NCI-H1417 treated with DMSO at 0.1 percent for 48 hours (cell line): ENCODE measurements at regions not wholly inside any gene's neighbourhood (a gene's known extent, or its start where the extent isn't known, plus 50 kb on each side); places are given as distances from the start of the nearest gene placed in this dataset.
"Not testable (repeated sequence)": the region's sequence is repeated elsewhere in the genome, so short reads cannot be mapped to it uniquely, and the experiment has no call there.

Source experiments
- DNase-seq: peaks from one replicate; lab custom pipeline; 2025; lab: John Stamatoyannopoulos, UW

- no peak for DNase-seq
Observed at GRCh38 chr21:34272321-34272720, 91.5 kb upstream of the KCNE2 start.

DNA sequence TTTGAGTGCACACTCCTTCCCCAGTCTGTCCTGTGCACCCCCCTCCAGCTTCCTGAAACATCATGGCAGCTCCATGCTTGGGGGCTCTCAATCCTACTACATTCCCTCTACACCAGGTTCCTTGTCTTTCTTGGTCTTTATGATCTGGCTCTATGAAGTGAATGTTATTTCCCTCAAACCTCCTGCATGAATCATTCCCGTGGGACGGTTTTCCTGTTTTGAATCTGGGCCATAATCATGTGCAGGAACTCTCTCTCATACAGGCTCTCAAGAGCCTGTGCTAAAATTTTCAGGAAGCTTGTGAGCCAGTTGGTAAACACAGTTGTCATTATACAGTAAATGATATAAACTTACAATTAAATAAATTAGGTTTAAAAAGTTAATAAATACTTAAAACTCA is 89.8 kb upstream of the KCNE2 start:
- DNase-seq: no peak

DNA sequence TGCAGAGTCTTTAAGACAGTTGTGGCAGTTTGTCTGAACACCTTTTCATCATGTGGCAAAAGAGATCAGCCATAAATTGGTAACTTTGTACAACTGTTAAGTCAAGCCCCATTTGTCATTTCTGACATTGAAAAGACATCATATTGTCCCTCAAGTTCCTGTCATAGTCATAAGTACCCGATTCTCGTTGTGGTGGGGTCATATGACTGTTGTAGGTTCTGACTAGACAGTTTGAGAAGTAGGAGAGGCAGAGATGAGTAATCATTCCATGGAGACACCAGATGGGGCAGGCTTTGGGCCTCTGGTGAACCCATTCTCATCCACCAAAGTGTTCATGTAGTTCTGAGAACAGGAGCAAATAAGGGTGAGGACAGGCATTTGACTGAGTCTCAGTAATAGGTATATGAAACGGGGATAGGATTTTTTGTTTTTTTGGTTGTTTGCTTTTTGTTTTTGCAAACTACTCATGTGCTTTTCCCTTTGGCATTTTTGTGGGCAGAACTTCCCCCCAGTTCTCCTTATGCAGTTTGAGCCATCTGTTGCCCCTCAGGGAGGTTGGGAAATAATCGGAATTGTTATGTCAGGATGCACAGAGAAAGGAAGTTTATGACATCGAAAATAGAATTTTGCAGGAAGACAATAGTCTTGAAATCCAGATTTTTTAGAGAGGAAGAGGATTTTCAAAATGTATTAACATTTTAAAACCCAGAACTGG is 86.9 kb upstream of the KCNE2 start:
- DNase-seq: no peak

GRCh38 chr21:34278451-34278850 is 85.4 kb upstream of the KCNE2 start:
- DNase-seq: no peak

DNA sequence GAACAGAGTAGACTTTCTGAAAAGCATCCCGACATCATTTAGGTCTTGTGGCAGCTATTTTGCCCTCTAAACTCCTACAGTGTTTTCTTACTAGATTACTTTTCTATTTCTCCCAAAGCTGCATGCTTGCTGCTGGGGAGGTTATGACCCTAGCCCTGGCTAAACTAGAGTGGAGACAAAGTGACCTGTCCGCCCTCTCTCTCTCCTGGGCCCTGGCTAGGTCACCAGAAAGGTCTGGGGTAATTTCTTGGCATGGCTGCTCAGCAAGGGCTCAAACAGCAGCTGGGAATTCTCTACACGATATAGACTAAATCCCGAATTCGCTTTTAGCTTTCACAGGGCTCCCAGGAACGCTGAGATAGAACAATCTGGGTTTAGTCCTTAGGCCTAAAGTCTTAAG is 84.5 kb upstream of the KCNE2 start:
- no peak for DNase-seq

GRCh38 chr21:34279883-34280282 is 83.9 kb upstream of the KCNE2 start:
- no peak for DNase-seq

GRCh38 chr21:34280389-34280795 is 83.4 kb upstream of the KCNE2 start:
- DNase-seq: no peak

GRCh38 chr21:34280959-34281358 is 82.8 kb upstream of the KCNE2 start:
- DNase-seq: no peak

DNA sequence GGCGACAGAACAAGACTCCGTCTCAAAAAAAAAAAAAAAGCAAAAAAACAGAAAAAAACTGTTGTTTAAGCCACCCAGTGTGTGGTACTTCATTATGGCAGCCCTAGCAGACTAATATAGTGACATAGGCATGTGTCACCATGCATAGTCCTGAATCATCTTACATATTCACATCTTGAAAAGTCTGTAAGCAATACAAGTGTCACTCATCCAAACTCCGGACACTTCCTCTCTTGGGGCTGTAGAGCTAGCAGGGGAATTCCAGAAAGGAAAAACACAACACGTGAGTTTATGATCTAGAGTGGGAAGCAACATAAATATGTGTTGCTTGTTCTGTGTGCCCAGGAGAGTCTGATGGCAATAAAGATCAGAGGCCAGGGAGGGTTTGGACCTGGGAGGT is 81.6 kb upstream of the KCNE2 start:
- DNase-seq: no peak

DNA sequence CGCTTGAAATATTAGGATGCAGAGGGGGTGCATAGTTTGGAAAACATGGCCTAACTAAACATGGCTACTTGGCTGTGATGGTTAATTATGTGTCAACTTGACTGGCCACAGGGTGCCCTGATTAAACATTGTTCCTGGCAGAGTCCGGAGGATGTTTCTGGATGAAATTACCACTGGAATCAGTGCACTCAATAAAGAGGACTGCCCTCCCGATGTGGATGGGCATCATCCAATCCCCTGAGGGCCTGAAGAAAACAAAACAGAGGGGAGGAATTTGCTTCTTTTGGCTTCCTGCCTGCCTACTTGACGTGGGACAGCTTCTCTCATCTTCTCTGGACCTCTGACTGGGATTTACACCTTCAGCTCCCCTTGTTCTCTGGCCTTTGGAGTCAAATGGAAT is 79.1 kb upstream of the KCNE2 start:
- DNase-seq: no peak

DNA sequence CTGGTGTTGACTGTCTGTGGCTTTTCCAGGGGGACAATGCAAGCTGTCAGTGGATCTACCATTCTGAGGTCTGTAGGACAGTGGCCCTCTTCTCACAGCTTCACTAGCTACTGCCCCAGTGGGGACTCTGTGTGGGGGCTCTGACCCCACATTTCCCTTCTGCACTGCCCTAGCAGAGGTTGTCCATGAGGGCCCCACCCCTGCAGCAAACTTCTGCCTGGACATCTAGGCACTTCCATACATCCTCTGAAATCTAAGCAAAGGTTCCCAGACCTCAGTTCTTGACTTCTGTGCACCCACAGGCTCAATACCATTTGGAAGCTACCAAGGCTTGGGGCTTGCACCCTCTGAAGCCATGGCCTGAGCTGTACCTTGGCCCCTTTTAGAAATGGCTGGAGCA is 75.8 kb upstream of the KCNE2 start:
- DNase-seq: not testable (repeated sequence)

DNA sequence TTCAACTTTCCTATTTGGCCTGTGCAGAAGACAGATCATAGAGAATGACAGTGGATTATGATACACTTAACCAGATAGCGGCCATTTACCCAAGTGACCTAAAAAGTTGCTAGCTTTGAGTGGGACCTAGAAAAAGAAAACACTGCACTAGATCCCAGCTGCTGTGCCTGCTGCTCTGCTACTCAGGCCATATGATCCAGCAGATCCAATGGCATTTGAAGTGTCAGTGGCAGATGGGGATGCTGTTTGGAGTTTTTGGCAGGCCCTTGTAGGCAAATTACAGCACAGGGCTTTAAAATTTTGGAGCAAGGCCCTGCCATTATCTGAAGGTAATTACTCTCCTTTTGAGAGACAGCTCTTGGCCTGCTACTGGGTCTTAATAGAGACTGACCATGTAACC is 74.0 kb upstream of the KCNE2 start:
- DNase-seq: no peak

DNA sequence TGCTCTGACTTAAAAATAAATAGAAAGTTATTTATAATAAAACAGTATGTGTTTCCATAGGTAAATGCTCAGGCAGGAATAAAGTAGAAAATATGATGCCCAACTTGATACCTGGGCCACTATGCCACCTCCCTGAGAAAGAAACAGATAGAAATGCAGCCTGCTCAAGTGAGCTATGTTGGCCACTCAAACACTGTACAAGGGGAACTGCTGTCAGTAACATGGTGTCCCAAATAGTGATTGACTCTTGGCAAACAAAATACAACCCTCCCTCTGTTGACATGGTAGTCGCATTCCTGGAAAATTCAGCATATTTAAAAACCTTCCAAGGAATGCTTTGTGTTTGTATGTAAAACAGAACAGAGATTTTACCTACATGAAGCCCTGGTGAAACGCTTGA is 66.9 kb upstream of the KCNE2 start:
- no peak for DNase-seq

DNA sequence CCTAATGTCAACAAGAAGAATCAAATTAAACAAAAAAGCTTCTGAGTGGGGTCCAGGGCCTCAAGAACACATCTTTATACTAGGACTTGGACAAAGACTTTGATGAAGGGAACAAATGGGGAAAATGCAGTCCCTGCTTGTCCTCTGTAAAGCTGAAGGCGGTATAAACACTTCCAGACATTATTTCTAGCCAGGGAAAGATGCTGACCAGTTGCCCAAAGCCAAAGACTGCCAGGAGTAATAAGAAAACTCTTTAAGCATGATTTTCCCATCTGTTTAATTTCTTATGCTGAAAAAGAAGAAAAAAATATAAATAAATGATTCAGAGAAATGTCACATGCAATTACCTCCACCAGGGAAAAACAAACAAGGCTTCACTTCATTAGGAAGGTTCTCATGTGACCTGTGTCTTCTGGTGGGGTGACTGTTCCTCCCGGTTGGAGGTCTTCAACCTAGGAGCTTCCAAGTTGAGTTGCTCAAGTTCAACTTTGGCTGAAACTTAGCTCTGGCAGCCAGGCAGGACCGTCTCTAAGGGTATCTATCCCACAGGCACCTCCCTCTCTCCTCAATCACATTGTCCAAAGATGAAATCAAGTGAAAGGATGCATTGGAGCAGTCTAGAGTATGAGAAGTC is 65.2 kb upstream of the KCNE2 start:
- no peak for DNase-seq

GRCh38 chr21:34299168-34299539 is 64.7 kb upstream of the KCNE2 start:
- no peak for DNase-seq

GRCh38 chr21:34302521-34302920 is 61.3 kb upstream of the KCNE2 start:
- no peak for DNase-seq

DNA sequence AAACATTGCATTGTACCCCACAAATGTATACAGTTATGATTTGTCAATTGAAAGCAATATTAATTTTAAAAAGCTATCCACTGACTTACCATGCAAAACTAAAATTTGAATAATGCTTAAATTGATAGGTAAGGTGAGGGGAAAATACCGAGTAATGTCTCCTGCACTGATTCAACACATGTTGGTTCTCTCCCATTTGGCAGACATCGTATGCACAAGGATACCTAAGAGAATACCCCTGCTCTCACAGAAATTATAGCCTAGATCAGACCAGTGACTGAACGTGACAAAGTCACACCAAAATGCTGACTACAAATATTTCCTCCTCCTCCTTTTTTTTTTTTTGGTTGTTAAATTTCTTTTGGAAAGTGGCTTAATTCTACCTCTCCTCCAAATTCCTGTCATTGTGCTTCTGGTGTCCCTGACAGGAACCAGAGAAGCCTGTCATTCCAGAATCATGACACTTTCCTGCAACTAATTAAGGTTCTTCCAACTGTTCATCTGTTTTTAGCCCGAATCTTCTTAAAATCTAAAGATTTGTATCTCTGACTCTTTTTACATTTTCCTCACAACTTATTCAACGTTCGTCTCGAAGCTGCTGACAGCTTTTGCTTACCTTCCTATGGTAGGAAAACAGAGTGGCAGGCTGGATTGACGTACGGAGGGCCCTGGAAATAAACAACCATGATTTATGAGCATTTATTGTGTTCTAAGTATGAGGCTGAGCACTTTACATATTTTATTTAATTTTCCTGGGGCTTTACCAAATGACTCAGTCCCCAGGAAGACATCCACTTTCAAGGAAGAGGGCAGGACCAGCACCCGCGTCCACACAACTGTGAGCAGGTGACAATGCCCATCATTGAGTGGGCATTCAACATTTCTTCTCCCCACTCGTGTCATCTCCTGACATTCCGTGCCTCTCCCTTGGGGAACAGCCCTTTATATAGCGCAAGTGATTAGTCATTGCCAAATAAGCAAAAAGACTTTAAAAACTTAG is 57.9 kb upstream of the KCNE2 start:
- no peak for DNase-seq

GRCh38 chr21:34307991-34308532 is 55.7 kb upstream of the KCNE2 start:
- DNase-seq: no peak

DNA sequence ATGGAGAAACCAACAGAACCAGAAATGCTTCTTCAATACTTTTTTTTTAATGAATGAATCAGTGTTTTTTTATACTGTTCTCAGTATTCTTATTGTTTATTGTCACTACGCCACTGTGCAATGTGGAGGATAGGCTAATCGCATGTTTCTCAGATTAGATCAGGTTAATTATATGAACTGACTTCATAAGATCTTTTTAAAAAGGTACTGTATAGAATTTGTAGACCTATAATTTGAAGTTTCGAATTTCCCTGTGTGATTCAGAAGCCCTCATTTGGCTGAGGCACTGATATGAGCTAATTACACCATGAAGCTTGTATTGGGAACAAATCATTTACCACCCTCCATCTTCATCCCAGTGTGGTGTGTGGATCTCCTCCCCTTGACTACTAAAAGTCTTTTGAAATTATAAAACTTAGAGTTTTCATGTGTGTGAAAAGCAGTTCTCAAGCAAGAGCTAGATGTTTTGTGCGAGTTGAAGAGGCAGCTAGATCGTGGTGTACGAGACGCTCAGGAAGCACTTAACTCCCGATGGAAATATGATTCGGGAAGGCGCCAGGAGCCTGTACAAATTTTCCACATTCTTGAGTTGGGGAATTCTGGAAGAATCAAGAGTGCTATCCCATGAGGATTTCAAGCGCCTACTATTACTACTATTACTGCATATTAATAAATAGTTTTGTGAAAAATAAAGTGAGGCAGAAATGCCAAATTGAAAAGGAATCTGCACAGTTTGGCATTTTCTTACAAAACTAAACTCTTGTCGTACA is 52.1 kb upstream of the KCNE2 start:
- DNase-seq: no peak

GRCh38 chr21:34313116-34313515 is 50.7 kb upstream of the KCNE2 start:
- no peak for DNase-seq
